H1 (cell line): ENCODE measurements at regions not wholly inside any gene's neighbourhood (a gene's known extent, or its start where the extent isn't known, plus 50 kb on each side); places are given as distances from the start of the nearest gene placed in this dataset.

Experiments
- CTCF ChIA-PET: fragments of 300-600 bp; sonication (Branson Sonifier 250); formaldehyde crosslinking; loops from one replicate; lab custom pipeline; 2021; ENCODE audit not compliant: partially characterized antibody; lab: Charles Lee
- POLR2A ChIA-PET: fragments of 300-600 bp; sonication (Branson Sonifier 250); formaldehyde crosslinking; loops from one replicate; lab custom pipeline; 2021; ENCODE audit warnings: inconsistent platforms; ENCODE audit not compliant: partially characterized antibody; lab: Charles Lee
- DNase-seq, 2 experiments: peaks; one replicate each; pipeline versions ENCODE4 v3.0.0 to v3.0.0-alpha.2; 2010 to 2022; ENCODE audit warnings: low spot score in 2 of 2, low read depth in 1 of 2, mixed read lengths in 1 of 2
- FAIRE-seq: peaks from 2 replicates; lab custom pipeline; 2011; peaks lifted over from hg19 to GRCh38; lab: Jason Lieb, UNC
- H2AFZ ChIP-seq: 2 replicates; pipeline ENCODE4 v1.8.1; 2012; ENCODE audit warnings: low read length, inconsistent platforms
- H2AK5ac ChIP-seq: 2 replicates; pipeline ENCODE4 v1.6.1; 2013; ENCODE audit warnings: low read depth, low read length
- H2BK120ac ChIP-seq: replicated peaks from 2 replicates; pipeline ENCODE3; 2013; ENCODE audit warnings: low read depth, low read length, inconsistent platforms
- H2BK12ac ChIP-seq: 2 replicates; pipeline ENCODE4 v1.6.1; 2013; ENCODE audit warnings: low read depth, low read length
- H2BK15ac ChIP-seq: 2 replicates; pipeline ENCODE4 v1.6.1; 2013; ENCODE audit warnings: low read length
- H2BK20ac ChIP-seq: 2 replicates; pipeline ENCODE4 v1.6.1; 2013; ENCODE audit warnings: low read length
- H2BK5ac ChIP-seq: 2 replicates; pipeline ENCODE4 v1.6.1; 2013; ENCODE audit warnings: low read depth, low read length
- H3K14ac ChIP-seq: 2 replicates; pipeline ENCODE4 v1.6.1; 2013; ENCODE audit warnings: inconsistent platforms; ENCODE audit not compliant: insufficient read length
- H3K18ac ChIP-seq: 2 replicates; pipeline ENCODE4 v1.6.1; 2013; ENCODE audit warnings: low read length; ENCODE audit errors: extremely low read depth
- H3K23ac ChIP-seq: 2 replicates; pipeline ENCODE4 v1.6.1; 2013; ENCODE audit warnings: inconsistent platforms; ENCODE audit not compliant: insufficient read length
- H3K23me2 ChIP-seq: 2 replicates; pipeline ENCODE4 v1.6.1; 2013; ENCODE audit warnings: low read depth, low read length
- H3K27ac ChIP-seq: 2 replicates; pipeline ENCODE4 v1.6.1; 2011; ENCODE audit warnings: low read depth, low read length, inconsistent platforms
- H3K27me3 ChIP-seq, 4 experiments: replicated peaks in 1 of 4; 1 replicate in 1 of 4; 2 replicates in 3 of 4; pipeline versions ENCODE4 v1.6.1 to v1.8.1; 2011 to 2013; ENCODE audit warnings: low read length in 3 of 4, mild to moderate bottlenecking in 3 of 4, inconsistent platforms in 2 of 4, mixed read lengths in 2 of 4, moderate library complexity in 1 of 4; ENCODE audit not compliant: control insufficient read depth in 3 of 4, insufficient read depth in 3 of 4; ENCODE audit errors: extremely low read depth in 1 of 4
- H3K36me3 ChIP-seq, 4 experiments: 2 replicates each; pipeline versions ENCODE4 v1.6.1 to v1.8.1; 2011 to 2013; ENCODE audit warnings: mild to moderate bottlenecking in 4 of 4, low read length in 3 of 4, moderate library complexity in 2 of 4, control low read depth in 1 of 4, inconsistent platforms in 1 of 4; ENCODE audit not compliant: insufficient read depth in 4 of 4, control insufficient read depth in 2 of 4
- H3K4ac ChIP-seq: replicated peaks from 2 replicates; pipeline ENCODE3; 2013; ENCODE audit warnings: low read length, low read depth, mixed read lengths, inconsistent platforms; ENCODE audit not compliant: insufficient read length
- H3K4me1 ChIP-seq, 4 experiments: replicated peaks in 1 of 4; 1 replicate in 1 of 4; 2 replicates in 3 of 4; pipeline versions ENCODE4 v1.6.1 to v1.8.1; 2011 to 2013; ENCODE audit warnings: low read length in 3 of 4, inconsistent platforms in 2 of 4, mixed read lengths in 1 of 4; ENCODE audit not compliant: insufficient read depth in 4 of 4, control insufficient read depth in 3 of 4
- H3K4me2 ChIP-seq, 2 experiments: 2 replicates each; pipeline versions ENCODE4 v1.6.1 to v1.8.1; 2011 to 2013; ENCODE audit warnings: low read depth in 2 of 2, low read length in 2 of 2, control low read depth in 1 of 2, inconsistent platforms in 1 of 2, mild to moderate bottlenecking in 1 of 2; ENCODE audit not compliant: insufficient read depth in 1 of 2
- H3K4me3 ChIP-seq, 4 experiments: fragments of 200-600, 300-600 bp in 1 of 4; sonication (generic), shearing (Covaris generic), sonication (Bioruptor Twin) in 1 of 4; 2 replicates each; pipeline versions ENCODE4 v1.5.1 to v1.8.1; 2011 to 2016; ENCODE audit warnings: low read length in 4 of 4, low read depth in 3 of 4, control low read depth in 2 of 4, inconsistent platforms in 2 of 4, mild to moderate bottlenecking in 2 of 4, mixed read lengths in 1 of 4, moderate library complexity in 1 of 4; ENCODE audit not compliant: insufficient read depth in 2 of 4; ENCODE audit errors: extremely low read depth in 1 of 4
- H3K56ac ChIP-seq: replicated peaks from 2 replicates; pipeline ENCODE3; 2013; ENCODE audit warnings: low read depth, mild to moderate bottlenecking, mixed read lengths, low read length, inconsistent platforms; ENCODE audit not compliant: insufficient read length
- H3K79me1 ChIP-seq: 2 replicates; pipeline ENCODE4 v1.6.1; 2013; ENCODE audit warnings: low read depth, low read length, control low read depth
- H3K79me2 ChIP-seq, 2 experiments: 2 replicates each; pipeline versions ENCODE4 v1.6.1 to v1.8.1; 2012 to 2013; ENCODE audit warnings: low read length in 2 of 2, mild to moderate bottlenecking in 2 of 2, inconsistent platforms in 1 of 2; ENCODE audit not compliant: insufficient read depth in 2 of 2, control insufficient read depth in 1 of 2
- H3K9ac ChIP-seq, 4 experiments: replicated peaks in 1 of 4; 1 replicate in 1 of 4; 2 replicates in 3 of 4; pipeline versions ENCODE4 v1.6.1 to v1.8.1; 2011 to 2013; ENCODE audit warnings: low read depth in 3 of 4, low read length in 3 of 4, control low read depth in 2 of 4, mild to moderate bottlenecking in 2 of 4, moderate library complexity in 2 of 4, inconsistent platforms in 1 of 4; ENCODE audit errors: extremely low read depth in 1 of 4
- H3K9me3 ChIP-seq, 2 experiments: 2 replicates each; pipeline versions ENCODE4 v1.6.1 to v1.8.1; 2012 to 2013; ENCODE audit warnings: mild to moderate bottlenecking in 2 of 2, moderate library complexity in 2 of 2, control low read depth in 1 of 2, inconsistent platforms in 1 of 2, low read depth in 1 of 2, low read length in 1 of 2, mixed read lengths in 1 of 2; ENCODE audit not compliant: insufficient read depth in 2 of 2
- H4K20me1 ChIP-seq, 2 experiments: replicated peaks in 1 of 2; 2 replicates each; pipeline versions ENCODE3 to v1.8.1; 2011 to 2013; ENCODE audit warnings: inconsistent platforms in 2 of 2, low read length in 2 of 2, mild to moderate bottlenecking in 1 of 2; ENCODE audit not compliant: insufficient read depth in 2 of 2, control insufficient read depth in 1 of 2
- H4K5ac ChIP-seq: 2 replicates; pipeline ENCODE4 v1.6.1; 2013; ENCODE audit warnings: low read length, low read depth, mixed read lengths, inconsistent platforms; ENCODE audit not compliant: insufficient read length
- H4K8ac ChIP-seq: 2 replicates; pipeline ENCODE4 v1.8.0; 2013; ENCODE audit warnings: mild to moderate bottlenecking, moderate library complexity, low read length, inconsistent platforms; ENCODE audit not compliant: insufficient read depth; ENCODE audit errors: extremely low read depth
- H4K91ac ChIP-seq: replicated peaks from 2 replicates; pipeline ENCODE3; 2013; ENCODE audit warnings: low read length, mixed read lengths, inconsistent platforms; ENCODE audit not compliant: insufficient read length
- ATF2 ChIP-seq: IDR thresholded peaks from 2 replicates; pipeline ENCODE4 v1.6.1; 2012; ENCODE audit warnings: low read length, inconsistent platforms
- BRCA1 ChIP-seq: IDR thresholded peaks from 2 replicates; pipeline ENCODE4 v1.6.1; 2012; ENCODE audit warnings: low read depth, low read length, improper control_type of control experiment
- CBX8 ChIP-seq: fragments of 300-800, 300-1000 bp; sonication (generic); IDR thresholded peaks from 2 replicates; pipeline ENCODE4 v1.7.1; 2016; ENCODE audit warnings: low read depth, low read length, borderline replicate concordance
- E2F6 ChIP-seq: IDR thresholded peaks from 2 replicates; pipeline ENCODE4 v1.6.1; 2012; ENCODE audit warnings: inconsistent platforms
- EP300 ChIP-seq, 2 experiments: IDR thresholded peaks; 1 replicate in 1 of 2; 2 replicates in 1 of 2; pipeline ENCODE4 v1.6.1; 2011 to 2012; ENCODE audit warnings: low read depth in 2 of 2, low read length in 2 of 2, mild to moderate bottlenecking in 2 of 2, borderline replicate concordance in 1 of 2, inconsistent platforms in 1 of 2, moderate library complexity in 1 of 2
- GABPA ChIP-seq: IDR thresholded peaks from 2 replicates; pipeline ENCODE4 v1.6.1; 2011; ENCODE audit warnings: mild to moderate bottlenecking, low read length, moderate library complexity, borderline replicate concordance; ENCODE audit not compliant: insufficient read depth
- NANOG ChIP-seq: IDR thresholded peaks from 2 replicates; pipeline ENCODE4 v1.6.1; 2011; ENCODE audit warnings: low read length, low read depth, mild to moderate bottlenecking, inconsistent platforms; ENCODE audit not compliant: insufficient read depth, poor library complexity, severe bottlenecking
- RNF2 ChIP-seq: fragments of 200-900, 300-1000 bp; sonication (generic); IDR thresholded peaks from 2 replicates; pipeline ENCODE4 v1.7.1; 2016; ENCODE audit warnings: borderline replicate concordance, low read depth, mild to moderate bottlenecking, antibody characterized with exemption, low read length; ENCODE audit not compliant: poor library complexity, severe bottlenecking; ENCODE audit errors: missing control alignments
- SIX5 ChIP-seq: IDR thresholded peaks from 2 replicates; pipeline ENCODE4 v1.6.1; 2011; ENCODE audit warnings: mild to moderate bottlenecking, low read depth, low read length
- SP1 ChIP-seq: IDR thresholded peaks from 2 replicates; pipeline ENCODE4 v1.6.1; 2011; ENCODE audit warnings: low read depth, low read length
- TAF7 ChIP-seq: optimal IDR thresholded peaks from 2 replicates; pipeline ENCODE3; 2011; ENCODE audit warnings: low read depth, mild to moderate bottlenecking, inconsistent platforms, low read length, moderate library complexity, borderline replicate concordance
- TCF12 ChIP-seq: IDR thresholded peaks from 2 replicates; pipeline ENCODE4 v1.6.1; 2011; ENCODE audit warnings: low read depth, mild to moderate bottlenecking, low read length
- WGBS, 2 experiments: shearing (Covaris generic) in 1 of 2; methylation state at CpG; one replicate each; pipeline versions ENCODE4 v1.1.6 to v1.1.7; 2013 to 2015; ENCODE audit warnings: low lambda C conversion rate in 2 of 2, mixed read lengths in 2 of 2, inconsistent platforms in 1 of 2, low coverage in 1 of 2, missing lambda C conversion rate in 1 of 2; ENCODE audit not compliant: insufficient replicate concordance in 2 of 2, insufficient coverage in 1 of 2, insufficient read length in 1 of 2; ENCODE audit errors: extremely low coverage in 1 of 2, missing lambda C conversion rate in 1 of 2; 5-methylcytosine and 5-hydroxymethylcytosine counted together

- no peak overlapping the region for H2BK20ac ChIP-seq
Measured at GRCh38 chr22:49237279-49237678, 590.4 kb downstream of the BRD1 start.

More at GRCh38 chr22:49237279-49237678, 590.4 kb downstream of the BRD1 start:
- Histone ChIP-seq H3K4me2 (no peak overlapping the region), H3K27ac (no peak overlapping the region), H4K5ac (no peak overlapping the region), H3K79me1 (no peaks in the 10 kb centered on the region), H3K9ac (no peak overlapping the region), H2BK120ac (no peak overlapping the region), H2BK12ac (no peak overlapping the region), H3K4me3 (no peak overlapping the region), H3K14ac (no peak overlapping the region), H3K79me2 (no peaks in the 10 kb centered on the region), H2AK5ac (no peak overlapping the region; the same call in 1 of the 2 replicates), H3K23me2 (no peaks in the 10 kb centered on the region), H3K18ac (no peak overlapping the region), H4K20me1 (no peaks in the 10 kb centered on the region), H3K36me3 (no peaks in the 10 kb centered on the region), H3K56ac (no peak overlapping the region), H2BK5ac (no peak overlapping the region), H3K4ac (no peak overlapping the region), H3K4me1 (no peaks in the 10 kb centered on the region; a peak in 2 of 7 replicates), H3K27me3 (no peaks in the 10 kb centered on the region), H2AFZ (no peak overlapping the region), H3K23ac (no peak overlapping the region), H4K91ac (no peak overlapping the region), H2BK15ac (no peak overlapping the region), H3K9me3 (no peaks in the 10 kb centered on the region), H4K8ac (no peak overlapping the region)
- DNase-seq (peak in 1 of 2 experiments; percentile 23), FAIRE-seq (no peak)
- no peak for TF ChIP-seq BRCA1
- no peak for TF ChIP-seq ATF2
- no peak for TF ChIP-seq CBX8
- no peak for TF ChIP-seq EP300 (IDR thresholded peaks at IDR 0.05; ENCODE audit: borderline replicate concordance in 1 of 2, low read depth in 2 of 2, low read length in 2 of 2)
- no peak for TF ChIP-seq TCF12
- TF ChIP-seq SIX5, result no peak
- no peak for TF ChIP-seq TAF7
- no peak for TF ChIP-seq GABPA
- no peak for TF ChIP-seq E2F6
- TF ChIP-seq NANOG, result no peak
- no peak for TF ChIP-seq RNF2
- no peak for TF ChIP-seq SP1
- ChIA-PET POLR2A (no interaction called here), CTCF (no interaction called here)
- WGBS, 2 experiments, result 81% methylated on average over 3 of the region's 3 CpGs; no CpG with 5 or more reads in 1 of the 2 experiments
